ENCODE measurements at regions not wholly inside any gene's neighbourhood (a gene's known extent, or its start where the extent isn't known, plus 50 kb on each side); places are given as distances from the start of the nearest gene placed in this dataset.

DNA sequence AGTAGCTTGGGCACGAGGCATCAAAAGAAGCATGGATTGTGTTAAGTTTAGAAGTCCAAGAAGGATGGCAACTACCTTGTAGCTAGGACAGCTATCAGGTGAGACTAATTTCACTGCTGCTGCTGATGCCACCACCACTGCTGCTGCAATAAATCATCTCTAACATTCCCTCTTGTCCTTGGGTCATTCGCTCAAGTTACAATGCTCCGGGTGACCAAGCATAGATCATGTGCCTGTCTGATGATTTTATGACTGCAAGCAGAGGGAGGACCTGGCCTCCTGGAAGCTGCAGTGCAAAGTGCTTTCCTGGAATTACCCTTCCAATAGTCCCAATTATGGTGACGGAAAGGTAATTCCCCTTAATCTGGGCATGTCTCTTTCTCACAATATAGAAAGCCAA is 334.4 kb downstream of the PRELID2 start:
- TF ChIP-seq, protein P1, sequence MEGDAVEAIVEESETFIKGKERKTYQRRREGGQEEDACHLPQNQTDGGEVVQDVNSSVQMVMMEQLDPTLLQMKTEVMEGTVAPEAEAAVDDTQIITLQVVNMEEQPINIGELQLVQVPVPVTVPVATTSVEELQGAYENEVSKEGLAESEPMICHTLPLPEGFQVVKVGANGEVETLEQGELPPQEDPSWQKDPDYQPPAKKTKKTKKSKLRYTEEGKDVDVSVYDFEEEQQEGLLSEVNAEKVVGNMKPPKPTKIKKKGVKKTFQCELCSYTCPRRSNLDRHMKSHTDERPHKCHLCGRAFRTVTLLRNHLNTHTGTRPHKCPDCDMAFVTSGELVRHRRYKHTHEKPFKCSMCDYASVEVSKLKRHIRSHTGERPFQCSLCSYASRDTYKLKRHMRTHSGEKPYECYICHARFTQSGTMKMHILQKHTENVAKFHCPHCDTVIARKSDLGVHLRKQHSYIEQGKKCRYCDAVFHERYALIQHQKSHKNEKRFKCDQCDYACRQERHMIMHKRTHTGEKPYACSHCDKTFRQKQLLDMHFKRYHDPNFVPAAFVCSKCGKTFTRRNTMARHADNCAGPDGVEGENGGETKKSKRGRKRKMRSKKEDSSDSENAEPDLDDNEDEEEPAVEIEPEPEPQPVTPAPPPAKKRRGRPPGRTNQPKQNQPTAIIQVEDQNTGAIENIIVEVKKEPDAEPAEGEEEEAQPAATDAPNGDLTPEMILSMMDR (IDR thresholded peaks at IDR 0.05; ENCODE audit: insufficient read depth, low read length): no peak
- TF ChIP-seq, protein P2, sequence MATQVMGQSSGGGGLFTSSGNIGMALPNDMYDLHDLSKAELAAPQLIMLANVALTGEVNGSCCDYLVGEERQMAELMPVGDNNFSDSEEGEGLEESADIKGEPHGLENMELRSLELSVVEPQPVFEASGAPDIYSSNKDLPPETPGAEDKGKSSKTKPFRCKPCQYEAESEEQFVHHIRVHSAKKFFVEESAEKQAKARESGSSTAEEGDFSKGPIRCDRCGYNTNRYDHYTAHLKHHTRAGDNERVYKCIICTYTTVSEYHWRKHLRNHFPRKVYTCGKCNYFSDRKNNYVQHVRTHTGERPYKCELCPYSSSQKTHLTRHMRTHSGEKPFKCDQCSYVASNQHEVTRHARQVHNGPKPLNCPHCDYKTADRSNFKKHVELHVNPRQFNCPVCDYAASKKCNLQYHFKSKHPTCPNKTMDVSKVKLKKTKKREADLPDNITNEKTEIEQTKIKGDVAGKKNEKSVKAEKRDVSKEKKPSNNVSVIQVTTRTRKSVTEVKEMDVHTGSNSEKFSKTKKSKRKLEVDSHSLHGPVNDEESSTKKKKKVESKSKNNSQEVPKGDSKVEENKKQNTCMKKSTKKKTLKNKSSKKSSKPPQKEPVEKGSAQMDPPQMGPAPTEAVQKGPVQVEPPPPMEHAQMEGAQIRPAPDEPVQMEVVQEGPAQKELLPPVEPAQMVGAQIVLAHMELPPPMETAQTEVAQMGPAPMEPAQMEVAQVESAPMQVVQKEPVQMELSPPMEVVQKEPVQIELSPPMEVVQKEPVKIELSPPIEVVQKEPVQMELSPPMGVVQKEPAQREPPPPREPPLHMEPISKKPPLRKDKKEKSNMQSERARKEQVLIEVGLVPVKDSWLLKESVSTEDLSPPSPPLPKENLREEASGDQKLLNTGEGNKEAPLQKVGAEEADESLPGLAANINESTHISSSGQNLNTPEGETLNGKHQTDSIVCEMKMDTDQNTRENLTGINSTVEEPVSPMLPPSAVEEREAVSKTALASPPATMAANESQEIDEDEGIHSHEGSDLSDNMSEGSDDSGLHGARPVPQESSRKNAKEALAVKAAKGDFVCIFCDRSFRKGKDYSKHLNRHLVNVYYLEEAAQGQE (IDR thresholded peaks at IDR 0.05; ENCODE audit: insufficient replicate concordance, low read depth): no peak
- no peak for TF ChIP-seq POLR2AphosphoS5 (IDR thresholded peaks at IDR 0.05; ENCODE audit: low read depth)
- TF ChIP-seq GABPA (IDR thresholded peaks at IDR 0.05; ENCODE audit: low read depth): no peak
- TF ChIP-seq SPI1 (IDR thresholded peaks at IDR 0.05; ENCODE audit: borderline replicate concordance, low read depth): no peak
- no peak for DNase-seq (ENCODE audit: low read depth in 1 of 2, low spot score in 1 of 2)
- Histone ChIP-seq H3K4me3 (replicated peaks; ENCODE audit: insufficient read depth, low read length) (no peak overlapping the region), H3K27ac (replicated peaks) (no peak overlapping the region), H3K27me3 (ENCODE audit: insufficient read depth, poor library complexity, severe bottlenecking) (peaks cover 2% of the 10 kb centered on the region)

DNA sequence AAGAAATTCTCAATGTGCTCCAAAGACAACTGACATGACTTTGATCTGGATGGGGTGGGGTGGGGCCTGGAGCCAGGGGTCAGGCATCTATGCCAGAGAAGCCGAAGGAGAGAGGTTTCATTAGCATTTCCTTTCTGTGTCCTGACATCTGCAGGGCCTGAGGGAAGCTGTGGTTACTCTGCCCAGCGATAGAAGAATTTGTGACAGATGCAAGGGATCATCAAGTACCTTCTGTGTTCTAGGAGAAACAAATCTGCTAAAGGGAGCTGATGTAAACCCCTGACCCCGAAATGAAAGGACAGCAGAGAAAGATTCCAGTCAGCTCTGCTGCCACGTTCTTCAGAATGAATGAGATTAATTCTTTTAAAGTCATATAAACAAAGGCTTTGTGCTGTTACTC is 335.7 kb downstream of the PRELID2 start:
- H3K27me3 ChIP-seq (ENCODE audit: insufficient read depth, poor library complexity, severe bottlenecking): no peaks in the 10 kb centered on the region
- no peak overlapping the region for H3K27ac ChIP-seq (replicated peaks)
- DNase-seq (ENCODE audit: low read depth in 1 of 2, low spot score in 1 of 2): no peak
- no peak for TF ChIP-seq GABPA (IDR thresholded peaks at IDR 0.05; ENCODE audit: low read depth)
- no peak overlapping the region for H3K4me3 ChIP-seq (replicated peaks; ENCODE audit: insufficient read depth, low read length)

DNA sequence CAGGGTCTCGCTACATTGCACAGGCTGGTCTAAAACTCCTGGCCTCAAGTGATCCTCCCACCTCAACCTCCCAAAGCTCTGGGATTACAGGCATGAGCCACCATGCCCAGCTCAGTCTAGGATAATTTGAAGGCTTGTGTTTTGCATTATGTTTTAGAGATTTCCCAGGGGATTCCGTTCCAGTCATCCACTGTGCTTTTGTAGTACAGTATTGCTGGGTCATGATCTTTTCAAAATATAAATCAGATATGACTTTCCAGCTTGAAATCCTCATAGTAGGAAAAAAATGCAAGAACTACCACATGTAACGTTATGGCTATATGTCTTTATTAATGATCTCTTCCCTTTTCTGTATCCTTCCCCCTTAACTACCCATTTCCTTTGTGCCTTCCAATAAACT is 338.1 kb downstream of the PRELID2 start:
- Histone ChIP-seq H3K27me3 (ENCODE audit: insufficient read depth, poor library complexity, severe bottlenecking) (no peaks in the 10 kb centered on the region), H3K4me3 (replicated peaks; ENCODE audit: insufficient read depth, low read length) (no peak overlapping the region), H3K27ac (replicated peaks) (no peak overlapping the region)
- TF ChIP-seq GABPA (IDR thresholded peaks at IDR 0.05; ENCODE audit: low read depth) (no peak), POLR2AphosphoS5 (IDR thresholded peaks at IDR 0.05; ENCODE audit: low read depth) (no peak), SPI1 (IDR thresholded peaks at IDR 0.05; ENCODE audit: borderline replicate concordance, low read depth) (no peak)
- TF ChIP-seq, protein P2 (IDR thresholded peaks at IDR 0.05; ENCODE audit: insufficient replicate concordance, low read depth): no peak
- TF ChIP-seq, protein P1 (IDR thresholded peaks at IDR 0.05; ENCODE audit: insufficient read depth, low read length): no peak
- no peak for DNase-seq (ENCODE audit: low read depth in 1 of 2, low spot score in 1 of 2)

DNA sequence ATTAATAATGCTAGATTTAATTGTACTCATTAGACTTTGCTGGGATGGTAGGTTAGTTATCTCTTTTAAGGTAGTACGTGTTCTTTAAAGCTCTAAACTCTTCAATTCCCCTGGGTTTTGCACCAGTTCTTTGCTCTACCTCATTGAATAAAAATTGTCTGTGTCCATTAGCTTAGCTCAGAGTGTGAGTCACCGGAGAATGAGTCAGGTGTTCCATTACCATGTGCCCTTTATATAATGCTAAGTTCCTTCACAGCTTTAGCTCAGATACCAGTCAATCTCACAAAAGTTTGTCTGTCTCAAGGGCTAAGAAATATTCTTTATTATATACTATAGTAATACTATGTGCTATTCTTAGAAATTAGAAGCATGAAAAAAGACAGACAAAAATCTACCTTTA is 339.4 kb downstream of the PRELID2 start:
- no peak for DNase-seq (ENCODE audit: low read depth in 1 of 2, low spot score in 1 of 2)
- Histone ChIP-seq H3K4me3 (replicated peaks; ENCODE audit: insufficient read depth, low read length) (no peak overlapping the region), H3K27ac (replicated peaks) (no peak overlapping the region), H3K27me3 (ENCODE audit: insufficient read depth, poor library complexity, severe bottlenecking) (no peaks in the 10 kb centered on the region)
- TF ChIP-seq, protein P2 (IDR thresholded peaks at IDR 0.05; ENCODE audit: insufficient replicate concordance, low read depth): no peak
- TF ChIP-seq SPI1 (IDR thresholded peaks at IDR 0.05; ENCODE audit: borderline replicate concordance, low read depth): no peak
- TF ChIP-seq, protein P1 (IDR thresholded peaks at IDR 0.05; ENCODE audit: insufficient read depth, low read length): no peak
- no peak for TF ChIP-seq POLR2AphosphoS5 (IDR thresholded peaks at IDR 0.05; ENCODE audit: low read depth)
- no peak for TF ChIP-seq GABPA (IDR thresholded peaks at IDR 0.05; ENCODE audit: low read depth)
